Transverse colon (tissue), 4 donors: ENCODE measurements at regions not wholly inside any gene's neighbourhood (a gene's known extent, or its start where the extent isn't known, plus 50 kb on each side); places are given as distances from the start of the nearest gene placed in this dataset.

Experiments
- small RNA-seq, 4 donors: library from RNA; depleted of rRNA; stranded (forward); fragments of <200 nt; gene quantifications; one replicate each; pipeline ENCODE3, GENCODE V24; 2016

Small RNA genes in the stretch of these regions (small RNA-seq; reads per million reads assigned to genes)
- 0 reads per million in 4 donors for gene AL365265.1
